ENCODE measurements at regions not wholly inside any gene's neighbourhood (a gene's known extent, or its start where the extent isn't known, plus 50 kb on each side); places are given as distances from the start of the nearest gene placed in this dataset.
"Not testable (repeated sequence)": the region's sequence is repeated elsewhere in the genome, so short reads cannot be mapped to it uniquely, and the experiment has no call there.

GRCh38 chr5:50590444-50591189, 75.8 kb upstream of the PARP8 start:
- TF ChIP-seq CTCF (IDR thresholded peaks at IDR 0.05; ENCODE audit: low read depth, low read length, poor library complexity, severe bottlenecking); EZH2phosphoT487 (IDR thresholded peaks at IDR 0.05; ENCODE audit: borderline replicate concordance, low read length): not testable (repeated sequence)

Measured in DOHH2 (cell line).